ENCODE measurements at regions not wholly inside any gene's neighbourhood (a gene's known extent, or its start where the extent isn't known, plus 50 kb on each side); places are given as distances from the start of the nearest gene placed in this dataset.
"Not testable (repeated sequence)": the region's sequence is repeated elsewhere in the genome, so short reads cannot be mapped to it uniquely, and the experiment has no call there.

- intact Hi-C loops (cut with micrococcal nuclease; ENCODE audit: unreplicated experiment); H3K9me3 Mint-ChIP-seq (ENCODE audit: low read depth, unreplicated experiment); BruUV-seq (replicated peaks): not testable (repeated sequence)
Measured at GRCh38 chr16:21422824-21423223, 144.7 kb upstream of the CRYM start.

DNA sequence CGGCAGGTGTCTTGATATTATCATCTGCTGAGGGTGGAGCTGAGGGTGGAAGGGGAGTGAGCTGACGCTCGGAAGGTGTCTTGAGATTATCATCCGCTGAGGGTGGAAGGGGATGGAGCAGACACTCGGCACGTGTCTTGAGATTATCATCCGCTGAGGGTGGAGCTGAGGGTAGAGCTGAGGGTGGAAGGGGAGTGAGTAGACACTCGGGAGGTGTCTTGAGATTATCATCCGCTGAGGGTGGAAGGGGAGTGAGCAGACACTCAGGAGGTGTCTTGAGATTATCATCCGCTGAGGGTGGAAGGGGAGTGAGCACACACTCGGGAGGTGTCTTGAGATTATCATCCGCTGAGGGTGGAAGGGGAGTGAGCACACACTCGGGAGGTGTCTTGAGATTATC lies 126.6 kb upstream of the CRYM start:
- H3K4me1 Mint-ChIP-seq (ENCODE audit: low read depth, unreplicated experiment); H3K27ac Mint-ChIP-seq (ENCODE audit: unreplicated experiment); H3K9me3 Mint-ChIP-seq (ENCODE audit: low read depth, unreplicated experiment); H3K36me3 Mint-ChIP-seq (ENCODE audit: insufficient read depth, unreplicated experiment); H3K27me3 Mint-ChIP-seq (ENCODE audit: unreplicated experiment); BruUV-seq (replicated peaks); intact Hi-C loops (cut with micrococcal nuclease; ENCODE audit: unreplicated experiment); CTCF ChIA-PET; DNase-seq; H3K4me3 Mint-ChIP-seq (ENCODE audit: low read depth, unreplicated experiment): not testable (repeated sequence)

More at GRCh38 chr16:21422824-21423223, 144.7 kb upstream of the CRYM start:
- H3K36me3 Mint-ChIP-seq (ENCODE audit: insufficient read depth, unreplicated experiment); DNase-seq; H3K4me3 Mint-ChIP-seq (ENCODE audit: low read depth, unreplicated experiment); H3K27me3 Mint-ChIP-seq (ENCODE audit: unreplicated experiment); H3K4me1 Mint-ChIP-seq (ENCODE audit: low read depth, unreplicated experiment); CTCF ChIA-PET; H3K27ac Mint-ChIP-seq (ENCODE audit: unreplicated experiment): not testable (repeated sequence)

DNA sequence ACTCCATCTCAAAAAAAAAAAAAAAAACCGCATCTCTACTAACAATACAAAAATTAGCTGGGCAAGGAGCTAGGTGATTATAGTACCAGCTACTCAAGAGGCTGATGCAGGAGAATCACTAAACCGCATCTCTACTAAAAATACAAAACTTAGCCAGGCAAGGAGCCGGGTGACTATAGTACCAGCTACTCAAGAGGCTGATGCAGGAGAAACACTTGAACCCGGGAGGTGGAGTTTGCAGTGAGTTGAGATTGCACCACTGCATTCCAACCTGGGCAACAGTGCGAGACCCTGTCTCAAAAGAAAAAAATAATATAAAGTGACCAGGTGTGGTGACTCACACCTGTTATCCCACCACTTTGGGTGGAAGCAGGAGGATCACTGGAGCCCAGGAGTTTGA lies 119.8 kb upstream of the CRYM start:
- H3K4me1 Mint-ChIP-seq (ENCODE audit: low read depth, unreplicated experiment); H3K9me3 Mint-ChIP-seq (ENCODE audit: low read depth, unreplicated experiment); H3K27ac Mint-ChIP-seq (ENCODE audit: unreplicated experiment); H3K4me3 Mint-ChIP-seq (ENCODE audit: low read depth, unreplicated experiment); H3K36me3 Mint-ChIP-seq (ENCODE audit: insufficient read depth, unreplicated experiment); CTCF ChIA-PET; DNase-seq; H3K27me3 Mint-ChIP-seq (ENCODE audit: unreplicated experiment); BruUV-seq (replicated peaks); intact Hi-C loops (cut with micrococcal nuclease; ENCODE audit: unreplicated experiment): not testable (repeated sequence)

GRCh38 chr16:21396545-21396944 lies 118.5 kb upstream of the CRYM start:
- H3K4me1 Mint-ChIP-seq (ENCODE audit: low read depth, unreplicated experiment); H3K9me3 Mint-ChIP-seq (ENCODE audit: low read depth, unreplicated experiment); CTCF ChIA-PET; H3K36me3 Mint-ChIP-seq (ENCODE audit: insufficient read depth, unreplicated experiment); DNase-seq; BruUV-seq (replicated peaks); intact Hi-C loops (cut with micrococcal nuclease; ENCODE audit: unreplicated experiment); H3K27me3 Mint-ChIP-seq (ENCODE audit: unreplicated experiment); H3K4me3 Mint-ChIP-seq (ENCODE audit: low read depth, unreplicated experiment); H3K27ac Mint-ChIP-seq (ENCODE audit: unreplicated experiment): not testable (repeated sequence)

DNA sequence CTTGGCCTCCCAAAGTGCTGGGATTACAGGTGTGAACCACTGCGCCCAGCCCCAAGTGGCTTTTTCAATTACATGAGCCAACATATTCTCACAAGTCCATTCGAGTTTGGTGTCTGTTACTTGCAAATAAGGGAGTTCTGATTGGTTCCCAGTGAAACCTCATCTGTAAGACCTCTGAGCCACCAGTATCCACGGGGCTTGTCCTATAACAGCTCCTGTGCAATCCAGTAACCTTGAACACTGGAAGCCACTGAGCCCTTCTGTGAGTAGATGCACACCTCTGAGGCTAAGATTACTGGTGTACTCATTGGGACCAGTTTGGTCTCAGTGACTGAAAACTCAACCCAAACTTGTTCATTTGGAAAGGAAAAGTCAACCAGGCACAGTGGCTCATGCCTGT lies 112.5 kb upstream of the CRYM start:
- CTCF ChIA-PET; H3K36me3 Mint-ChIP-seq (ENCODE audit: insufficient read depth, unreplicated experiment); H3K4me3 Mint-ChIP-seq (ENCODE audit: low read depth, unreplicated experiment); H3K9me3 Mint-ChIP-seq (ENCODE audit: low read depth, unreplicated experiment); DNase-seq; H3K27ac Mint-ChIP-seq (ENCODE audit: unreplicated experiment); H3K4me1 Mint-ChIP-seq (ENCODE audit: low read depth, unreplicated experiment); intact Hi-C loops (cut with micrococcal nuclease; ENCODE audit: unreplicated experiment); H3K27me3 Mint-ChIP-seq (ENCODE audit: unreplicated experiment); BruUV-seq (replicated peaks): not testable (repeated sequence)

- H3K36me3 Mint-ChIP-seq (ENCODE audit: insufficient read depth, unreplicated experiment); DNase-seq: not testable (repeated sequence)
Measured at GRCh38 chr16:21389860-21390259, 111.8 kb upstream of the CRYM start.

DNA sequence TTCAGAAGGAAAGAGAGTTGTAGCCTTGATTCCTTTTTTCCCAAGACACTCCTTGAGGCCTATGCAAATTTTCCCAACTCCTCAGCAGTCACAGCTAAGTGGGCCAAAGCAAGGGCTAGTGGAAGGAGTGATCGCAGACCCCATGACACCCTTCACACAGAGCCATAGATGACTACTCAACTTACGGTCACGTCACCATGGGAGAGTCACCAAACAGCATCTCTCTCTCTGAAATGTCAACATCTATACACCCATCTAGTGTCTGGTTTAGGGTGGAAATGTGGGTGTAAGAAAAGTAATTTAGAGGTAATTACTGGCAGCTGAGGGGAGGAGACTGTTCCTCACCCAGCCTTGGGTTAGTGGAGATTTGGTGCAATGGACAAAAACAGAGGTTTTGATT lies 109.7 kb upstream of the CRYM start:
- H3K27me3 Mint-ChIP-seq (ENCODE audit: unreplicated experiment); BruUV-seq (replicated peaks); H3K27ac Mint-ChIP-seq (ENCODE audit: unreplicated experiment); H3K9me3 Mint-ChIP-seq (ENCODE audit: low read depth, unreplicated experiment); CTCF ChIA-PET; H3K4me3 Mint-ChIP-seq (ENCODE audit: low read depth, unreplicated experiment); DNase-seq; intact Hi-C loops (cut with micrococcal nuclease; ENCODE audit: unreplicated experiment); H3K4me1 Mint-ChIP-seq (ENCODE audit: low read depth, unreplicated experiment); H3K36me3 Mint-ChIP-seq (ENCODE audit: insufficient read depth, unreplicated experiment): not testable (repeated sequence)

More at GRCh38 chr16:21389860-21390259, 111.8 kb upstream of the CRYM start:
- H3K27me3 Mint-ChIP-seq (ENCODE audit: unreplicated experiment); BruUV-seq (replicated peaks); H3K4me1 Mint-ChIP-seq (ENCODE audit: low read depth, unreplicated experiment); CTCF ChIA-PET; H3K9me3 Mint-ChIP-seq (ENCODE audit: low read depth, unreplicated experiment); intact Hi-C loops (cut with micrococcal nuclease; ENCODE audit: unreplicated experiment); H3K27ac Mint-ChIP-seq (ENCODE audit: unreplicated experiment); H3K4me3 Mint-ChIP-seq (ENCODE audit: low read depth, unreplicated experiment): not testable (repeated sequence)

DNA sequence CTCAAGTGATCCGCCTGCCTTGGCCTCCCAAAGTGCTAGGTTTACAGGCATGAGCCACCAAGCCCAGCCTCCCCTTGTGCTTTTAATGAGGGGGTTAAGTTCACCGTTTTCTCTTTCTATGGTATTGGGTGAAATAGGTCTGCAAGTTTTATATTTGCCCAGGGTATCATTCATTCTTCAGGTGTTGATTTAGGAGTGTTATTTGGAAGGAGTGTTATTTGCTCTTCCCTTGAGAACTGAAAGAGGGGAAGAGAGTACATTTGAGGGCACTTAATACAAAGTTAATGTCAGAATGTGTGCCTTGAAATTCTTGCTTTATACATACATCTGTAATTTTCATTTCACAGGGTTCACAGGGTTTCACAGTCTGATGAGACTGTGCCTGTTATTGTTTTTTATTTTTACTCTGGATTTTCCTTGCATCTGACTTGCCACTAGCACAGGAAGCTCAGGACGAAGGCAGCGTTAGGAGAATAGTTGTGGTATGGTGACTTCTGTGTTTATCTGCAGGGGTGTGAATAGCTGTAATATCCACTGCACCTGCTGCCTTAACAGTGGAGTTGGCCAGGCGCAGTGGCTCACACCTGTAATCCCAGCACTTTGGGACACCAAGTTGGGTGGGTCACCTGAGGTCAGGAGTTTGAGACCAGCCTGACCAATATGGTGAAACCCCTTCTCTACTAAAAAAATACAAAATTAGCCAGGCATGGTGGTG lies 108.3 kb upstream of the CRYM start:
- CTCF ChIA-PET; H3K27ac Mint-ChIP-seq (ENCODE audit: unreplicated experiment); H3K9me3 Mint-ChIP-seq (ENCODE audit: low read depth, unreplicated experiment): not testable (repeated sequence)

GRCh38 chr16:21383682-21384081 lies 105.6 kb upstream of the CRYM start:
- H3K4me3 Mint-ChIP-seq (ENCODE audit: low read depth, unreplicated experiment); DNase-seq; H3K36me3 Mint-ChIP-seq (ENCODE audit: insufficient read depth, unreplicated experiment); intact Hi-C loops (cut with micrococcal nuclease; ENCODE audit: unreplicated experiment); H3K4me1 Mint-ChIP-seq (ENCODE audit: low read depth, unreplicated experiment); BruUV-seq (replicated peaks); H3K27ac Mint-ChIP-seq (ENCODE audit: unreplicated experiment); H3K9me3 Mint-ChIP-seq (ENCODE audit: low read depth, unreplicated experiment); CTCF ChIA-PET; H3K27me3 Mint-ChIP-seq (ENCODE audit: unreplicated experiment): not testable (repeated sequence)

More for the DNA sequence above, 108.3 kb upstream of the CRYM start:
- H3K4me3 Mint-ChIP-seq (ENCODE audit: low read depth, unreplicated experiment); intact Hi-C loops (cut with micrococcal nuclease; ENCODE audit: unreplicated experiment); H3K4me1 Mint-ChIP-seq (ENCODE audit: low read depth, unreplicated experiment); DNase-seq; H3K36me3 Mint-ChIP-seq (ENCODE audit: insufficient read depth, unreplicated experiment); H3K27me3 Mint-ChIP-seq (ENCODE audit: unreplicated experiment); BruUV-seq (replicated peaks): not testable (repeated sequence)

DNA sequence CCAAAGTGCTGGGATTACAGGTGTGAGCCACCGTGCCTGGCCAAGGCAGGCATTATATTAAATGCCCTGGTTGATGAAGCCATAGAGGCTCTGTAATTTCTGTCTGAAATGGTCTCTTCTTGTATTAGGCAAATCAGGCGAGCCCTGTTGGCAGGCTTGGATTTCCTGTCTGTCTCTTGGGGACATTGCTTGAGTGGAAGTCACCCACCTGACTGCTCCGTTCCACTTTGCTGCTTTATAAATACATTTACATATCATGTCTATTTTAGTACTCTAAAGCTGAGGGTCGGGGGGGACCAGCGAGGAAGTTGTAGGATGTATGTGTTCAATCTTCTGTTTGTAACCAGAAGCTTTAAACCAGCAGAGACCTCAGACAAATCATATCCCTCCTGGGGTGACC lies 101.6 kb upstream of the CRYM start:
- H3K4me1 Mint-ChIP-seq (ENCODE audit: low read depth, unreplicated experiment); BruUV-seq (replicated peaks); H3K9me3 Mint-ChIP-seq (ENCODE audit: low read depth, unreplicated experiment); H3K4me3 Mint-ChIP-seq (ENCODE audit: low read depth, unreplicated experiment); H3K27me3 Mint-ChIP-seq (ENCODE audit: unreplicated experiment); DNase-seq; CTCF ChIA-PET; H3K27ac Mint-ChIP-seq (ENCODE audit: unreplicated experiment); intact Hi-C loops (cut with micrococcal nuclease; ENCODE audit: unreplicated experiment); H3K36me3 Mint-ChIP-seq (ENCODE audit: insufficient read depth, unreplicated experiment): not testable (repeated sequence)

Measured in Calu3 (cell line).